Naive B cell (primary cell): ENCODE measurements at regions not wholly inside any gene's neighbourhood (a gene's known extent, or its start where the extent isn't known, plus 50 kb on each side); places are given as distances from the start of the nearest gene placed in this dataset.
"Not testable (repeated sequence)": the region's sequence is repeated elsewhere in the genome, so short reads cannot be mapped to it uniquely, and the experiment has no call there.

Source experiments
- ATAC-seq, 2 donors: fragments of 150-1000 bp; cut with Tn5 transposase; 2 replicates each; pipeline ENCODE4 v1.10.0; 2021; ENCODE audit warnings: low read depth in 2 of 2, mild to moderate bottlenecking in 2 of 2, moderate library complexity in 2 of 2
- DNase-seq: peaks from one replicate; pipeline ENCODE4 v3.0.0; 2022
- H3K27ac Mint-ChIP-seq, 6 donors: one replicate each; pipeline ENCODE4 v1.8.0; 2020 to 2022; ENCODE audit warnings: mild to moderate bottlenecking in 6 of 6, mixed read lengths in 6 of 6, moderate library complexity in 5 of 6, inconsistent platforms in 2 of 6
- H3K27me3 Mint-ChIP-seq, 3 donors: one replicate each; pipeline ENCODE4 v1.8.0; 2021 to 2022; ENCODE audit warnings: mixed read lengths in 3 of 3, mild to moderate bottlenecking in 1 of 3
- H3K36me3 Mint-ChIP-seq, 2 donors: one replicate each; pipeline ENCODE4 v1.8.0; 2020 to 2022; ENCODE audit warnings: mixed read lengths in 2 of 2, inconsistent platforms in 1 of 2, mild to moderate bottlenecking in 1 of 2
- H3K4me1 Mint-ChIP-seq, 3 donors: one replicate each; pipeline ENCODE4 v1.8.0; 2020 to 2022; ENCODE audit warnings: mixed read lengths in 3 of 3, inconsistent platforms in 1 of 3, mild to moderate bottlenecking in 1 of 3, moderate library complexity in 1 of 3
- H3K4me3 Mint-ChIP-seq, 8 donors: one replicate each; pipeline ENCODE4 v1.8.0; 2020 to 2022; ENCODE audit warnings: mild to moderate bottlenecking in 8 of 8, mixed read lengths in 8 of 8, moderate library complexity in 8 of 8, inconsistent platforms in 2 of 8
- H3K9me3 Mint-ChIP-seq, 7 donors: one replicate each; pipeline ENCODE4 v1.8.0; 2020 to 2022; ENCODE audit warnings: mixed read lengths in 7 of 7, mild to moderate bottlenecking in 5 of 7, inconsistent platforms in 2 of 7, moderate library complexity in 1 of 7

- Mint-ChIP-seq H3K36me3 (no peaks in the 10 kb centered on the region), H3K27ac (peak overlapping the region in 4 of 6 donors; percentile 21 to 81 (median 77)), H3K4me1 (peaks cover 3 to 9% (median 7%) of the 10 kb centered on the region in 3 donors), H3K4me3 (peak overlapping the region; percentile 37 to 93 (median 82)), H3K27me3 (peaks cover 25 to 28% (median 27%) of the 10 kb centered on the region in 3 donors), H3K9me3 (peaks cover 0 to 4% (median 0%) of the 10 kb centered on the region in 7 donors)
- ATAC-seq: no peak
- DNase-seq: no peak
These were observed 95.0 kb upstream of the NR5A2 start for GRCh38 chr1:199932462-199932861.

- H3K36me3 Mint-ChIP-seq: no peaks in the 10 kb centered on the region
- peaks cover 42 to 54% (median 48%) of the 10 kb centered on the region in 3 donors for H3K27me3 Mint-ChIP-seq
- H3K27ac Mint-ChIP-seq: peak overlapping the region in 1 of 6 donors; percentile 83
- H3K9me3 Mint-ChIP-seq: peaks cover 0 to 2% (median 0%) of the 10 kb centered on the region in 7 donors
- H3K4me3 Mint-ChIP-seq: no peak overlapping the region
- DNase-seq: no peak
- ATAC-seq: no peak
- peaks cover 8 to 16% (median 12%) of the 10 kb centered on the region in 3 donors for H3K4me1 Mint-ChIP-seq
These were observed 91.1 kb upstream of the NR5A2 start for GRCh38 chr1:199936441-199936840.

DNA sequence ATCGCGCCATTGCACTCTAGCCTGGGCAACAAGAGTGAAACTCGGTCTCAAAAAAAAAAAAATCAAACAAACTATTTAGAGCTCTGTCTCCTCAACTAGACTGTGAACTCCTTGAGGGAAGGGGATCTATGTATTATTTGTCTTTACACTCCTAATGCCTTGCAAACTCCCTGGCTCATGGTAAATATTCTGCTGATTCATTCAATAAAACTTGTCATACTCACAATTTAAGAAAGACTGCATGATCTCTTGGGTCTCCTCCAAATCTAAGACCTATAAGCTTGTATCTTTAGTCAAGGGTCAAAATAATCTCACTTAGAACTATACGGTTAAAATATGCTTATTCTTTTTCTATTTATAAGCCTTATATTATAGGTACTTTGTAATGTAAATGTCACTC lies 90.3 kb upstream of the NR5A2 start:
- Mint-ChIP-seq H3K9me3 (peaks cover 0 to 2% (median 0%) of the 10 kb centered on the region in 7 donors), H3K4me1 (peaks cover 8 to 16% (median 15%) of the 10 kb centered on the region in 3 donors), H3K27ac (no peak overlapping the region), H3K4me3 (no peak overlapping the region), H3K36me3 (no peaks in the 10 kb centered on the region), H3K27me3 (peaks cover 47 to 49% (median 48%) of the 10 kb centered on the region in 3 donors)
- DNase-seq: no peak
- no peak for ATAC-seq

DNA sequence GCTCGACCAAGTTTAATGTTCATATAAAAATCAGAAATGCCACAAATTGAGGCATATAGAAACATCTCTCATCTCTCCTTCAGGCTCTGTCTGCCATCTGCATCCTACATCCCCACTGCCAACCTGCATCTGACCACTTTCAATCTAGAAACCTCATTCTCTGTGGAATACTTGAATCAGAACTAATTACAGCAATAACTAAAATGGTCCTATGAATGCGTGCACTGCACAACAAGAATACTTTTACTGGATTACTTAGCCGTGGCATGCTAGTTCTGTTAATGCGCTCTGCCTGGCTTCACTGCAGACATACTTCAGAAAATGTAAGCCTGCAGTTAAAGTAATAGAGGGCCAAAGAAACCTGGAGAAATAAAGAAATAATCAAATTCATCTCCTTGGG lies 89.8 kb upstream of the NR5A2 start:
- Mint-ChIP-seq H3K27ac (no peak overlapping the region), H3K36me3 (no peaks in the 10 kb centered on the region), H3K9me3 (peaks cover 0 to 2% (median 0%) of the 10 kb centered on the region in 7 donors), H3K4me3 (no peak overlapping the region), H3K4me1 (peaks cover 5 to 16% (median 15%) of the 10 kb centered on the region in 3 donors), H3K27me3 (peaks cover 47 to 49% (median 48%) of the 10 kb centered on the region in 3 donors)
- DNase-seq: no peak
- ATAC-seq: no peak

GRCh38 chr1:199944986-199945385 lies 82.5 kb upstream of the NR5A2 start:
- H3K36me3 Mint-ChIP-seq: no peaks in the 10 kb centered on the region
- peaks cover 14 to 45% (median 29%) of the 10 kb centered on the region in 3 donors for H3K27me3 Mint-ChIP-seq
- H3K9me3 Mint-ChIP-seq: peaks cover 0 to 2% (median 0%) of the 10 kb centered on the region in 7 donors
- H3K27ac Mint-ChIP-seq: no peak overlapping the region
- DNase-seq (no peak), ATAC-seq (no peak)
- peaks cover 5 to 16% (median 15%) of the 10 kb centered on the region in 3 donors for H3K4me1 Mint-ChIP-seq
- no peak overlapping the region for H3K4me3 Mint-ChIP-seq

- peaks cover 12 to 44% (median 29%) of the 10 kb centered on the region in 3 donors for H3K27me3 Mint-ChIP-seq
- H3K4me3 Mint-ChIP-seq: no peak overlapping the region
- no peaks in the 10 kb centered on the region for H3K36me3 Mint-ChIP-seq
- peaks cover 5 to 16% (median 15%) of the 10 kb centered on the region in 3 donors for H3K4me1 Mint-ChIP-seq
- H3K27ac Mint-ChIP-seq: no peak overlapping the region
- H3K9me3 Mint-ChIP-seq: peaks cover 0 to 2% (median 0%) of the 10 kb centered on the region in 7 donors
- ATAC-seq: no peak
- no peak for DNase-seq
These were observed 81.9 kb upstream of the NR5A2 start for GRCh38 chr1:199945591-199945990.

DNA sequence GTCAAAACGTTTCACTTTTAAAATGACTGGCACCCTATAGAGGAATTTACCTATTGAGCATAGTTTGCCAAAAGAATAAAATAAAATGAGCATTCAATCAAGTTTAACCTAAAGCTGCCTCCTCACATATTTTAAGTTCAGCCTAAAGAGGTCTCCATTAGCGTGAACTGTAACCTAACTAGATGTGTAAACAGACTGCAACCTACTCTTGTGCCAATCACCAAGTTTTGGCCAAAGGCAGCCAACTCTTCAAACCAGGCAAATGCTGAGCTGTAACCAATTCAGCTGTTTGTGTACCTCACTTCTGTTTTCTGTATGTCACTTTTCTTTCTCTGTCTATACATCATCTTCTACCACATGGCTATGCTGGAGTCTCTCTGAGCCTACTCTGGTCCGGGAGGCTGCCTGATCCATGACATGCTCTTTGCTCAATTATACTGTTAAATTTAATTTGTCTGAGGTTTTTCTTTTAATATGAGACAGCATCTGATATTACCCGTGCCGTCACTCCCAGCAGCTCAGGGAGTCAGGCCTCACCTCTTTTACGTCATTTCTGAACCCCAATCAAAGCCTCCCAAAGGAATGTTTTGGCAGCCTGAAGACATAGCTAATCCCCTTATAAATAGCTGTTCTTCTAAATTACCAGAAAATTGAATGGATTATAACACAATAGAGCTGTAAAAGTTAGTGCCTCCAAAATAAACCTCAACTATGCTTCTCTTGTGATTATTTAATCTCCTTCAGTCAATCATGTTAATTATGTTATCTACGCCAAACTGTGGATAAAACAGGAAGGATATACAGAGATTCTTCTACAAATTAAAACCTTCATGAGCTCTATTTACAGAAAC lies 81.0 kb upstream of the NR5A2 start:
- DNase-seq: no peak
- peaks cover 0 to 2% (median 0%) of the 10 kb centered on the region in 7 donors for H3K9me3 Mint-ChIP-seq
- no peak overlapping the region for H3K4me3 Mint-ChIP-seq
- no peaks in the 10 kb centered on the region for H3K36me3 Mint-ChIP-seq
- peaks cover 0 to 10% (median 8%) of the 10 kb centered on the region in 3 donors for H3K4me1 Mint-ChIP-seq
- H3K27ac Mint-ChIP-seq: peak overlapping the region in 1 of 6 donors; percentile 54
- no peak for ATAC-seq
- H3K27me3 Mint-ChIP-seq: peaks cover 19 to 48% (median 30%) of the 10 kb centered on the region in 3 donors

DNA sequence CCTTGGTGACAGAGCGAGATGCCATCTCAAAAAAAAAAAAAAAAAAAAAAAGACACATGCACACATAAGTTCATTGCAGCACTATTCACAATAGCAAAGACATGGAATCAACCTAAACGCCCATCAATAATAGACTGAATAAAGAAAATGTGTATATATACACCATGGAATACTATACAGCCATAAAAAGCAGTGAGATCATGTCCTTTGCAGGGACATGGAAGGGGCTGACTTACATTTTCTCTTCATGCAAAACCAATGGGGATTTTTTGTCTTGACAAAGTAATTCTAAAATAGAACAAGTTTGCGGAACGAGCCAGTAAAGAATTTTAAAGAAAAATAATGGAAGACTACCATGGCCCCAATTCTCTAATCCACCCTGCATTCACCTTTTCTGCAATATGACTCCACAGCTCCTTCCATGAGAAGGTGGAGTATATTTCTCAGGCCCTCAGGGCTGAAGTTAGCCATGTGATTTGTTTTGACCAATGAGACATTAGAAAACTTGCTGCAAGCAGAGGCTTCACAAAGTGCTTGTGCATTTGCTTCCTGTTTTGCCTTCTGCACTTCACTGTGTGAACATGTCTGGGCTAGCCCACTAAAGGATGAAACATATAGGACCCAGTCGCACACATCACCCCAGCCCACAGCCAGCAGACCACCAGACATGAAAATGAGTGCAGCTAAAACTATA lies 78.8 kb upstream of the NR5A2 start:
- no peak for DNase-seq

DNA sequence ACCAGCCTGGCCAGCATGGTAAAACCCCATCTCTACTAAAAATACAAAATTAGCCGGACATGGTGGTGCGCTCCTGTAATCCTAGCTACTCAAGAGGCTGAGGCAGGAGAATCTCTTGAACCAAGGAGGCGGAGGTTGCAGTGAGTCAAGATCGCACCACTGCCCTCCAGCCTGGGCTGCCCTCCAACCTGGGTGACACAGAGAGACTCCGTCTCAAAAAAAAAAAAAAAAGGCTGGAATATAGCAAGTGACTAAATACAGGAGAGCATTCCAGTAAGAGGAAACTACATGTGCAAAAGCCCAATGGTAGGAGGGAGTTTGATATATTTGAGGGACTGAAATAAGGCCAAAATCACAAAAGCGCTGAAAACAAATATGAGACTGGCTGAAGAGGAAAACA lies 76.5 kb upstream of the NR5A2 start:
- not testable (repeated sequence) for H3K4me3 Mint-ChIP-seq, H3K36me3 Mint-ChIP-seq, H3K27ac Mint-ChIP-seq, ATAC-seq, H3K9me3 Mint-ChIP-seq, DNase-seq, H3K4me1 Mint-ChIP-seq
- H3K27me3 Mint-ChIP-seq: peaks cover 24 to 44% (median 40%) of the 10 kb centered on the region in 3 donors

More for the DNA sequence above, 78.8 kb upstream of the NR5A2 start:
- H3K36me3 Mint-ChIP-seq: no peaks in the 10 kb centered on the region
- H3K27me3 Mint-ChIP-seq: peaks cover 24 to 53% (median 35%) of the 10 kb centered on the region in 3 donors
- peaks cover 0 to 2% (median 0%) of the 10 kb centered on the region in 7 donors for H3K9me3 Mint-ChIP-seq
- no peak for ATAC-seq
- H3K27ac Mint-ChIP-seq: no peak overlapping the region
- peak overlapping the region in 1 of 8 donors; percentile 9 for H3K4me3 Mint-ChIP-seq
- no peaks in the 10 kb centered on the region for H3K4me1 Mint-ChIP-seq

- H3K27me3 Mint-ChIP-seq: peaks cover 12 to 53% (median 39%) of the 10 kb centered on the region in 3 donors
- ATAC-seq (no peak), DNase-seq (no peak)
- no peak overlapping the region for H3K27ac Mint-ChIP-seq
- no peaks in the 10 kb centered on the region for H3K4me1 Mint-ChIP-seq
- H3K9me3 Mint-ChIP-seq: peaks cover 0 to 13% (median 6%) of the 10 kb centered on the region in 7 donors
- no peak overlapping the region for H3K4me3 Mint-ChIP-seq
- no peaks in the 10 kb centered on the region for H3K36me3 Mint-ChIP-seq
These were observed 73.9 kb upstream of the NR5A2 start for GRCh38 chr1:199953651-199954050.

- H3K27me3 Mint-ChIP-seq: peaks cover 12 to 51% (median 39%) of the 10 kb centered on the region in 3 donors
- H3K36me3 Mint-ChIP-seq: no peaks in the 10 kb centered on the region
- no peaks in the 10 kb centered on the region for H3K4me1 Mint-ChIP-seq
- no peak for DNase-seq
- H3K4me3 Mint-ChIP-seq: no peak overlapping the region
- H3K9me3 Mint-ChIP-seq: peaks cover 0 to 13% (median 6%) of the 10 kb centered on the region in 7 donors
- ATAC-seq: no peak
- peak overlapping the region in 2 of 6 donors; percentile 54 to 60 for H3K27ac Mint-ChIP-seq
These were observed 72.8 kb upstream of the NR5A2 start for GRCh38 chr1:199954699-199955098.

DNA sequence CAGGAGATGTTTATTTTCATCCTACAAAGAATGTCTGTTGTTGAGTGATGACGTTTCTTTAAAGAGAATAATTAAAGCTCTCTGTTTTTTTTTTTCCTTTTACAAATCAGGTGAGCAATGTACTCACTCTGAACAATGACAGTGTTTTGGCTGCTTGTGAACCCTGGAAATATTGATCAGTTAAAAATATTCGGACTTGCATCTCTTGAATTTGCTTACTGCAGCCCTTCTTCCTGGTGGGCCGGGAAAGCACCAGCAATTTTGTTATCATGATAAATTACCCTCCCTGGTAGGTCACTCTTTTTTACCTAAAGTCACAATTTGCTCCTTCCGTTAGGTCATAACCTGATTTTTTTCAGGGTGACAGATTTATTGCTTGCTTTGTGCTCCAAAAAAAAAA lies 72.3 kb upstream of the NR5A2 start:
- Mint-ChIP-seq H3K27ac (no peak overlapping the region), H3K36me3 (no peaks in the 10 kb centered on the region), H3K4me1 (no peaks in the 10 kb centered on the region), H3K27me3 (peaks cover 12 to 53% (median 41%) of the 10 kb centered on the region in 3 donors), H3K9me3 (peaks cover 0 to 13% (median 6%) of the 10 kb centered on the region in 7 donors), H3K4me3 (no peak overlapping the region)
- DNase-seq (no peak), ATAC-seq (no peak)

DNA sequence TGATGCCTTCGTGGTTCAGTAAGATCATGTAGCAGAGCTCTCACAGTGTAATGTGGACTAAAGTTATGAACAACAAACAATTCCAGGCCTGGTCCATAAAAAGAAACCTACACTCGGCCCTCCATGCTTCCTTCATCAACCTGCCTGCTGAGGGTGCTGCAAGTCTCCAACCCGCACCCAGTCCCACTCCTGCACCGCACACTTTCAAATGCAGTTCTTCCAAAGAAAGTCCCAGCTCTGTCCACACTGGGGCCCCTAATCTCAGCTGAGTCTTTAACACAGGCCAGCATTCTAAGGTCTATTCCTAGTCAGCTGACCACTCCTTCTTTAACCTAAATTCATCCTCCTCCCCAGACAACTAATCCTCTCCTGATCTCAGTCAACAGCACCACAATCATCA lies 71.5 kb upstream of the NR5A2 start:
- Mint-ChIP-seq H3K4me1 (no peaks in the 10 kb centered on the region), H3K27ac (no peak overlapping the region), H3K9me3 (peaks cover 0 to 13% (median 6%) of the 10 kb centered on the region in 7 donors), H3K27me3 (peaks cover 10 to 57% (median 45%) of the 10 kb centered on the region in 3 donors), H3K4me3 (no peak overlapping the region), H3K36me3 (no peaks in the 10 kb centered on the region)
- ATAC-seq (no peak), DNase-seq (no peak)
